Stimulated activated naive CD8-positive, alpha-beta T cell treated with anti-CD3 and anti-CD28 coated beads, Interleukin-15, Interleukin-2, amounts not matched to agents 100 U/mL and 50 U/mL, for 24 hours (primary cell): ENCODE measurements at regions not wholly inside any gene's neighbourhood (a gene's known extent, or its start where the extent isn't known, plus 50 kb on each side); places are given as distances from the start of the nearest gene placed in this dataset.
"Not testable (repeated sequence)": the region's sequence is repeated elsewhere in the genome, so short reads cannot be mapped to it uniquely, and the experiment has no call there.

ENCODE experiments used
- ATAC-seq: fragments of 150-1000 bp; cut with Tn5 transposase; one replicate; pipeline ENCODE4 v1.10.0; 2021
- DNase-seq: peaks from one replicate; pipeline ENCODE4 v3.0.0; 2021

DNA sequence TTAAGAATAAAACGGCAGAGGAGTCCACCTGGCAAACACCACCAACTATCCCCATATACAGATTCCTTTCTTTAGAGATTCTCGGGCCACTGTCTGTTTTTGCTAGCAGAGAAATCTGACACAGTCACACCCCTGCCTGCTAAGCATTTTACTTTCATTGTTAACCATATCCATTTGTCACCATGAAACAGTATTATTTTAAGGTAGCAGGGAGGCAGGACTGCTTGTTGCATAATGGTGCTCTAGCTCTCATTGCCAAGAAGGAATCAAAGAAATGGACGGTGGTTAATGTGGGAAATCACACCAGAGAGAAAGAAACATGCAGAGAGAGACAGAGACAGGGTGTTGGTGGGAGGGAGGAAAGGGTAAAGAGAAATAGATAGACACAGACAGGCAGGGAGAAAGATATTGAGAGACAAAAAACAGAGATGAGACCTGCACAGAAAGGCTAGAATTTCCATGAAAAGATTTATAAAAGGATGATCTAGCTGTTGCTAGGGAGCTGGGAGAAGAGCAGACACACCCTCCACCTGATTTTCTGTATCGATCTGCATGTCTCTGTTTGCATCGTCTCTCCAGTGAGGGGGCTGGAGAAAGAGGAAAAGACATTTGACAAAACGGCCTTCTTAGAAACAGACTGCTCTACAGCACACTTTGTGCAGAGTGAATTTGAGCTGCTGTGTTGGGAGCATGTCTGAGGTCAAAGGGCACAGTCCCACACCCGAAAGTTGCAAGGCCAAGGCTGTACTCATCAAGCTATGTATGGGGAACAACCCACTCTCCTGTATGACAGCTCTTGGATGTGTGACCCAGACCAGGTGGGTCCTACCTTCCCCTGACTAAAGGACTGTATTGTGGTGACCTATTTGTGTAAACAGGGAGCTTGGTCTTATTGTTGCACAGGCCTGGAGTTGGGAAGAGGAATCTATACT, 303.1 kb downstream of the FZD1 start:
- ATAC-seq (no peak), DNase-seq (no peak)

- DNase-seq = no peak
- ATAC-seq = no peak
Measured at GRCh38 chr7:91568138-91568537, 303.9 kb downstream of the FZD1 start.

GRCh38 chr7:91569728-91570457, 305.7 kb downstream of the FZD1 start:
- DNase-seq (no peak), ATAC-seq (no peak)

DNA sequence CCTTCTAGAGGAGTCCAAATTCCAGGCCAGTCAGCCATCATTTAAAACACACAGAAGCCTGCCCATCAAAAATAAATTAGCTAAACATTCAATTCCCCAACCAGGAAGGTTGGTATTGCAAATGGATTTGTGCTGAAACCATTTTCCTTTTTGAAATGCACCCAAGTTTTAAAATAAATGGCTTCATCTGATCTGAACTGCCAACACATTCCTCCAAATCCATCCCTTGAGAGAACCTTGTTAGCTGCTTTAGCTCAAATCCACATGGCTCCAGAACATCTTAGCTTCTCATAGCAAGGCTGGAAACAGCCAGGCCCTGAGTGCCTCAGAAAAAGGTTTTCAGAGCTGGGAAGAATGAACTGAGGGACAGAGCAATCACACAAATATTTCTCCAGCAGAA, 306.3 kb downstream of the FZD1 start:
- DNase-seq (no peak), ATAC-seq (no peak)

GRCh38 chr7:91571601-91572000, 307.4 kb downstream of the FZD1 start:
- DNase-seq (no peak), ATAC-seq (no peak)

DNA sequence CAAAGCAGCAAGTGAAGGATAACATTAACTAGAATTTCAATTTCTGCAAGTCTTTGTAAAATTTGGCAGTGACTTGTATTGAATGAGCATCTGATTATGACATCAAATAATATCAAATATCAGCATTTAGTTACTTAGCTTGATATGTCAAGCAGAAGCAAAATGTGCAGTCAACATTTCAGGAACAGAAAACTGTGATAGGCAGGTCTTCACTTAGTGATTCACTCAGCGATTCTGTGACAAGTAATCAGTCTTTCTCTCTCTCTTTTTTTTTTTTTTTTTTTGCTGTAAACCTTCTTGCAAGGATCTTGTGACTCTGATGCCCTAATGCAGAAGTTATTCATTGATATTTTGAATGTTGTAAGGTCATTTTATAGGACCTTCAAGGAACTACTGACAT, 307.1 kb downstream of the MTERF1 start:
- DNase-seq (no peak), ATAC-seq (no peak)

DNA sequence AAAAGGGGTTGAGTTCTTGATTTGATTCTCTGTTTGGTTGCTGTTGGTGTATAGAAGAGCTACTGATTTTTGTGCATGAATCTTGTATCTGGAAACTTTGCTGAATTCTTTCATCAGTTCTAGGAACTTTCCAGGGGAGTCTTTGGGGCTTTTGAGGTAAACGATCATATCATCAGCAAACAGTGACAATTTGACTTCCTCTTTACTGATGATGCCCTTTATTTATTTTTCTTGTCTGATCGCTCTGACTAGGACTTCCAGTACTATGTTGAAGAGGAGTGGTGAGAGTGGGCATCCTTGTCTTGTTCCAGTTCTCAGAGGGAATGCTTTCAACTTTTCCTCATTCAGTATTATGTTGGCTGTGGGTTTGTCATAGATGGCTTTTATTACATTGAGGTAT, 304.0 kb downstream of the MTERF1 start:
- not testable (repeated sequence) for DNase-seq, ATAC-seq

DNA sequence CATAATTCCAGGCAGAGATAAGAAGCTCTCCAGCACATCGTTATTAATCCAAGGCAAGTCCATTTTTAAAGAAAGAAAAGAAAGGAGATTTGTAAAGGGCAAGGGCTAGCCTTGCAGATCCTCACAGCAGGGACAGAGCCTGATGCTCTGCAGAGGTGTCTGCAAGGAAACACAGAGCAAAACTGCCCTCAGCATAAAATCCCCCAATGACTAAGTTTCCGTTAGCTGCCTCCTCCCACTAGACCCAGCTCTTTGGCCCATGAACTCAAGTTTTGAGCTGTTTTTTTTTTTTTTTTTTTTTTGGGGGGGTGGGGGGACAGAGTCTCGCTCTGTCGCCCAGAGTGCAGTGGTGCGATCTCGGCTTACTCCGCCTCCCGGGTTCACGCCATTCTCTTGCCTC, 300.7 kb downstream of the MTERF1 start:
- ATAC-seq = no peak
- DNase-seq = no peak

DNA sequence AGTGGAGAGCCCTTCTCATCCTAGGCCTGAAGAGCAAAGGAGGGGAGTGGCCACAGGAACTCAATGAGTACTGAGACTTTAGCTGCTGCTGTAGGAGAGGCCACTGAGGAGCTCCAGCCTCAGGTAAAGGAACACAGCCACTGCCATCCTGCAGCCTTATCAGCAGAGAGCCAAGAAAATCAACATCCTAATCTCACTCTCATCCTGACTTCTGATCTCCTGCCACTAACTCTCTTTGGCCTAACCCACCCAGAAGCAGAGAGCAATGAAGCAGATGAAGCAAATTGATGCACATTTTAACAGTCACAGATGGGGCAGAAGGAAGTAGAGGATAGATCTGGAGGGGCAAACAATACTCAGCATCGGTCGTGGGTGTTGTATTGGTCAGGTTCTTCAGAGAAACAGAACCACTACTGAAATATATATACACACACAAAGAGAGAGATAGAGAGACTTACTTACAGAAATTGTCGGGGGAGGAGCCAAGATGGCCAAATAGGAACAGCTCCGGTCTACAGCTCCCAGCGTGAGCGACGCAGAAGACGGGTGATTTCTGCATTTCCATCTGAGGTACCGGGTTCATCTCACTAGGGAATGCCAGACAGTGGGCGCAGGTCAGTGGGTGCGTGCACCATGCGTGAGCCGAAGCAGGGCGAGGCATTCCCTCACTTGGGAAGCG, 297.6 kb downstream of the MTERF1 start:
- ATAC-seq (no peak), DNase-seq (no peak)

- DNase-seq (no peak), ATAC-seq (no peak)
Measured at GRCh38 chr7:91596287-91596686, 284.2 kb downstream of the MTERF1 start.

DNA sequence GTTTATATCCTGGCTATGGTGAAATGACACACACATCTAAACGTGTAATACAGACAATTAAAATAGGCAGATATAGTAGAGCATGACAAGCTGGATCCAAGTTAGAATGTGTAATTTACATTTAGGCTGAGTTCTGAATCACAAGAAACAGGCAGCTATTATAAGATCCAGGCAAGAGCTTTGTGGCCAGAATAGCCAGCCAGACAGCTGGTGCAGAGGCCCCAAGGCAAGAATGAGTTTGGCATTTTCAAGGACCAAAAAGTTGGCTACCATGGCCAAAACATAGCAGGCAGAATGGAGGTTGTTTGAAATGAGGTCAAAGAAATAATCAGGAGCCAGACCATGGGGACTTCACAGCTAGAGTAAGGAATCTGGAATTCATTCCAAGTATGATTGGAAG, 281.7 kb downstream of the MTERF1 start:
- ATAC-seq (no peak), DNase-seq (no peak)

DNA sequence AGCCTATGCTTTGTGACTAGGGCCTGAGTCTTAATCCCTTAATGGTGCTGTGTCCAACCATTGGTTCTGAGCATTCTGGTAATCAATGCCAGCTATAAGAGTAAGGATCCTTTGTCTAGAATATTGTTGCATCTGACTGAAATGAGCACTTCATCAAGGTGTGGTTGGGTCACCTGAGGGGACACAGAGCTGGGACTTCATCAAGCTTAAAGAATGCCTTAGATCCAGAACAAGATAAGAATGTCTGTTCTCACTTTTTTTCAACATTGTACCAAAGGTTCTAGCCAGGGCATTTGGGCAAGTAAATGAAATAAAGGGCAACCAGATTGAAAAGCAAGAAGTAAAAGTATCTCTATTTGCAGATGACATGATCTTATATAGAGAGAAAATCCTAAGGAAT, 280.4 kb downstream of the MTERF1 start:
- no peak for DNase-seq
- no peak for ATAC-seq

GRCh38 chr7:91603707-91604106, 276.8 kb downstream of the MTERF1 start:
- ATAC-seq = no peak
- DNase-seq = no peak

DNA sequence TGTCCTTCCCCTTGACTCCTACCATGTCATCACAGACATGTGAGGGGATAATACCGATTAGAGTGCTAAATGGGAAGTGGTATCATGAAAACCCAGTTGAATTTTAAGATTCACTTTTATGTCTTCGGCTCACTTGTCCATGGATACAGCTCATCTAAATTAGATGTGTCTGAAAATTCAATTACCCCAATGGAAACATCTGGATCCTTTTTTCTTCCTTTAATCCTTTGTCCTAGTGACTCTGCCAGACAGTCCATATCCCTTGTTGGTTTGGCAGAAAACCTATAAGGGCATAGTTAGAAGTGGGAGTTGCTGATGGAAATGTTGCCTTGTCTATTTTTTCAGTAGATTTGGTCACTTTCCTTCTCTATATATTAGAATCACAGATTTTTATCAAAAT, 271.9 kb downstream of the MTERF1 start:
- DNase-seq = no peak

DNA sequence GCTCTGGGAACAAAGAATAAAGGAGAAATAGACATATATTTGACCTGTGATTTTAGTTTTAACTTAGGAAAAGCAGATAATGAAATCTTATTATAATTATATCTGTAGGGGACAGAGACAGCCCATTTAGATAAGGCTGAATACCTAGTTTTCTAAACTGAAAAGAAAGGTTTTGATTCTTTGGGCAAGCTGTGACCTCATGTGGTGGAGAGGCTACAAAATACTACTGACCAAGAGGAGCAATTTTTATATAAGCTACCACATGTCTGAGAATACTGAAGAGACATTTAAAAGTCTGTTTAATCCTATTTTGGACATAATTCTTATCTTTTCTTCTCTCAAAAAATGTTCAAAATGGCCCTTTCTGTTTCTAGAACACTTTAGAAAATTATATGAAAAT, 271.0 kb downstream of the MTERF1 start:
- no peak for ATAC-seq
- no peak for DNase-seq

More for the DNA sequence above, 271.9 kb downstream of the MTERF1 start:
- no peak for ATAC-seq

- no peak for DNase-seq
Measured at GRCh38 chr7:91614431-91614830, 266.1 kb downstream of the MTERF1 start.

DNA sequence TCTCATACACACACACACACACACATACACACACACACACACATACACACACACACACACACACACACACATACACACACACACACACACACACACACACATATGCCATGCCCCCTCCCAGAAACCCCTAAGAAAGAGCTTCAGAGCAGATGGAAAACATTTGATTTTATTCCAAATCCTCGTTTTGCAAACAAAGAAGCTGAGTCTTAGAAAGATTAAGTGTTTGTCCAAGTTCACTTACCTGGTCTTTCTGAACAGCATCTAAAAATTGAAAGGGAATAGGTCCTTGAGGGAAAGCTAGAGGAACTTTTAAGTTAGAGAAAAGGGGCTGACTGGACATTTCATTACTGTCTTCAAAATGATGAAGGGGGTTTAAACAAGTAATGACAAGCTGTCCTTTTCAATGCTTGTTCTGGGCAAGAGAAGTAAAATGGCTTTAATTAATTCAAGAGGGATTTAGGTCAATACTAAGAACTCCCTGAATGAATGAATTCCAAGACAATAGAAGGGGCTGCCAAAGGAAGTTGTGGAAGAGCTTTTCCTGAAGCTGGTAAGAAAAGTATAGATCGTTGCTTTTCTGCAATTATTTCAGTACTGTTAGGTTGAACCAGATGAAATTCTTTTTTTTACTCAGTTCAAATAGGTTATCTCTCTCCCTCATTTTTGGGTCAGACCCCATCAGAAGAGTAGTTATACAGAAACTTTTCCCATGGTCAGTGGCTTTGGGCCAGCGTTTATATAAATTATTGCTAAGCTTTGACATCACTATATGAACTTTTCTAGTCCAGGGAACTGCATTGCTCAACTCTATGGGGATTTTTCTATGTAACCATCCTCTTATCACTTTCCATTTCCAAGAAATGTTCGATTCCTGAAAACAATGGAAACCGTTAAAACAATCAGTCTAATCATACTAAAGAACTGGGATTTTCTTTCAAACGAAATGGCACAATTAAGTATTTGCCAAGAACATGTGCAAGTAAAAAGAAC, 261.4 kb downstream of the MTERF1 start:
- ATAC-seq (no peak), DNase-seq (no peak)

More at GRCh38 chr7:91614431-91614830, 266.1 kb downstream of the MTERF1 start:
- ATAC-seq = no peak

DNA sequence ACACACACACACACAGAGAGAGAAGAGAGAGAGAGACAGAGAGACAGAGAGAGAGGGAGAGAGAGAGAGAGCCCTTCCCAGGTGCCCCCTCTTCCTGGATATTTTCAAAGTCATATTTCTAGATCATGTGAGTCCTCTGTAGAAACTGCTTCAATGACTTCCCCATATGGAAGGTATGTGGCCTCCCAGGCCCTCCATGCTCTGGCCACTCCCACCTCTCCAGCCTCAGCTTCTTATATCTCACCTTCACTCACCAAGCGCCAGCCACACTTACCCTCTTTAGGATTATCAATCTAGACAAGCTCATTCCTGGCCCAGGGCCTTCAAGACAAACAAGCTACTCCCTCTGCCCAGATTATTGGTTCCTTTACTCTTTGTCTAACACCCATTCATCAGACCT, 259.7 kb downstream of the MTERF1 start:
- ATAC-seq (no peak), DNase-seq (no peak)

DNA sequence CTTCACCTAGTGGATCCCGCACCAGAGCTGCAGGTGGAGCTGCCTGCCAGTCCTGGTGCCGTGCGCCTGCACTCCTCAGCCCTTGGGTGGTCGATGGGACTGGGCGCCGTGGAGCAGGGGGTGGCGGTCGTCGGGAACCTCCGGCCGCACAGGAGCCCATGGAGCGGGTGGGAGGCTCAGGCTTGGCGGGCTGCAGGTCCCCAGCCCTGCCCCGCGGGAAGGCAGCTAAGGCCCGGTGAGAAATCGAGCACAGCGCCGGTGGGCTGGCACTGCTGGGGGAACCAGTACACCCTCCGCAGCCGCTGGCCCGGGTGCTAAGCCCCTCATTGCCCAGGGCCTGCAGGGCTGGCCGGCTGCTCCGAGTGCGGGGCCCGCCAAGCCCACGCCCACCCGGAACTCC, 253.2 kb downstream of the MTERF1 start:
- DNase-seq, ATAC-seq: not testable (repeated sequence)

- ATAC-seq = no peak
Measured at GRCh38 chr7:91628742-91629141, 251.8 kb downstream of the MTERF1 start.

DNA sequence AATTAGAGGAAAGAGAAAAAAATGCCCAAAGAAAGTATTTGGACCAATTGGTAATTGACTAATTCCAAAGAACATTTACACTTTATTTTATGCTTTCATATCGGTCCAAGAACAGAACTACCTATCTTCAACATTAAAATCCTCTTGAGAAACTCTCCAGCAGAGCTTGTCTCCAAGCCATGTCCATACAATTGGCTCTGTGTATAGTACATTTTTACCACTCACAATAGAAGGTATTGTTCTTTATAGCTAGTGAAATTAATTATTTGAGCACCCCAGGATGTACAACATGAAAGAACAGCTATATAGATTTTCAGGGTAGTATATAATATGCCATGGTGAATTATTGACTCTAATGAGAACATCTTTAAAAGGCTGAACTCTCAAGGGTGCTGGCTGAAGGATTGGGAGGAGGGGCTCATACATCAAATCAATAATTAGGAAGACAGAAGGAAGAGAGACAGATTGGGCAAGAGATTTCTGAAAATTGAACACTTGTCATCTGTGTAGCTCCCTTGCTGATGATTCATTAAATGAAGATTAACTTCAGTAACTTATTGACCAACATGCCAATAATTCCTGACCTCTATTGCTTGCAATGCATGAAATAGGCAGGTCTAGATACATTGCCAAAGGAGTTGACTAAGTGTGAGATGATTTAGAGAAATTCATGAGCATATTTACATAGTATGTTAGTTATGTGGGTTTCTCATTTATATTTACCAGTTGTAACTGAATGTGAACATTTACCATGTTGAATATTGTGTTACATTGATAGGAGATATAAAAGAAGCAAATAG, 249.7 kb downstream of the MTERF1 start:
- no peak for DNase-seq
- ATAC-seq = no peak

More at GRCh38 chr7:91628742-91629141, 251.8 kb downstream of the MTERF1 start:
- DNase-seq = no peak
